Astrocyte (in vitro differentiated cells and primary cell): ENCODE measurements at regions not wholly inside any gene's neighbourhood (a gene's known extent, or its start where the extent isn't known, plus 50 kb on each side); places are given as distances from the start of the nearest gene placed in this dataset.

Experiments
- EZH2 ChIP-seq: IDR thresholded peaks from 2 replicates; pipeline ENCODE4 v1.6.1; 2012; ENCODE audit warnings: mild to moderate bottlenecking, low read length, inconsistent platforms; ENCODE audit not compliant: insufficient read depth
- TF ChIP-seq, protein P1 (sequence below): IDR thresholded peaks from 2 replicates; pipeline ENCODE4 v1.5.1; 2011; ENCODE audit warnings: low read depth, mild to moderate bottlenecking, inconsistent platforms, low read length, moderate library complexity; ENCODE audit not compliant: insufficient read depth

DNA sequence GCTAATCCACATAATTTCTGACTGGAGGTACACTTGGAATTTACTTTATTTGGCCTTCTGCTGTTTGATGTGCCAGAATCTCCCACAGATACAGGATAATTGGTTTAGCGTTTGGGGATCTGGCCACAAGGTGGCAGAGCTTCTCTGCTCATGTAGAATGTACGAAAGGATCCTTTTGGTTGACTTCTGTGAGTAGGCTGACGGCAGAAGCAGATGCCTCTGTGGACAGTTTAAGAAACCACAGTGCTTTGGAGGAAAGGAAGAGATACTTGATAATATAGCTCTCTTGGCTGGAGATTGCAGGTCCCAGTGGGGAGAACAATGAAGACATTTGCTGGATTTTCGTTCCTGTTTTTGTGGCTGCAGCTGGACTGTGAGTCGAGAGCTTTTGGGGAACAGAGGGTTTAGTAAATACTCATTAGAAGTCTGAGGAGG, 75.3 kb upstream of the OR4E1 start:
- TF ChIP-seq, protein P1, sequence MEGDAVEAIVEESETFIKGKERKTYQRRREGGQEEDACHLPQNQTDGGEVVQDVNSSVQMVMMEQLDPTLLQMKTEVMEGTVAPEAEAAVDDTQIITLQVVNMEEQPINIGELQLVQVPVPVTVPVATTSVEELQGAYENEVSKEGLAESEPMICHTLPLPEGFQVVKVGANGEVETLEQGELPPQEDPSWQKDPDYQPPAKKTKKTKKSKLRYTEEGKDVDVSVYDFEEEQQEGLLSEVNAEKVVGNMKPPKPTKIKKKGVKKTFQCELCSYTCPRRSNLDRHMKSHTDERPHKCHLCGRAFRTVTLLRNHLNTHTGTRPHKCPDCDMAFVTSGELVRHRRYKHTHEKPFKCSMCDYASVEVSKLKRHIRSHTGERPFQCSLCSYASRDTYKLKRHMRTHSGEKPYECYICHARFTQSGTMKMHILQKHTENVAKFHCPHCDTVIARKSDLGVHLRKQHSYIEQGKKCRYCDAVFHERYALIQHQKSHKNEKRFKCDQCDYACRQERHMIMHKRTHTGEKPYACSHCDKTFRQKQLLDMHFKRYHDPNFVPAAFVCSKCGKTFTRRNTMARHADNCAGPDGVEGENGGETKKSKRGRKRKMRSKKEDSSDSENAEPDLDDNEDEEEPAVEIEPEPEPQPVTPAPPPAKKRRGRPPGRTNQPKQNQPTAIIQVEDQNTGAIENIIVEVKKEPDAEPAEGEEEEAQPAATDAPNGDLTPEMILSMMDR = peak; percentile 55
- no peak for TF ChIP-seq EZH2
